Posterior vena cava (tissue), 2 donors: ENCODE measurements at regions not wholly inside any gene's neighbourhood (a gene's known extent, or its start where the extent isn't known, plus 50 kb on each side); places are given as distances from the start of the nearest gene placed in this dataset.
"Not testable (repeated sequence)": the region's sequence is repeated elsewhere in the genome, so short reads cannot be mapped to it uniquely, and the experiment has no call there.

ENCODE experiments used
- DNase-seq: peaks from one replicate; pipeline ENCODE4 v3.0.0-alpha.2; 2020; ENCODE audit warnings: low spot score
- intact Hi-C, 2 donors: fragments of 100-400 bp; cut with DNase I; formaldehyde crosslinking; loops; one replicate each; pipeline versions ENCODE4 v1.14.1 to v1.14.2; 2022 to 2023
- donor health status: DM: yes; HTN: yes; CAD: no.
- donor health status: DM: yes; HTN: yes; CAD: no.

GRCh38 chr2:222351035-222351434, 52.2 kb upstream of the PAX3 start:
- intact Hi-C loops, result no loop called here
- DNase-seq, result no peak

GRCh38 chr2:222352981-222353380, 54.2 kb upstream of the PAX3 start:
- no peak for DNase-seq
- intact Hi-C loops, result no loop called here

GRCh38 chr2:222353993-222354392, 55.2 kb upstream of the PAX3 start:
- DNase-seq, result no peak
- intact Hi-C loops, result no loop called here

GRCh38 chr2:222355860-222356259, 57.1 kb upstream of the PAX3 start:
- intact Hi-C loops, result no loop called here
- DNase-seq, result no peak

DNA sequence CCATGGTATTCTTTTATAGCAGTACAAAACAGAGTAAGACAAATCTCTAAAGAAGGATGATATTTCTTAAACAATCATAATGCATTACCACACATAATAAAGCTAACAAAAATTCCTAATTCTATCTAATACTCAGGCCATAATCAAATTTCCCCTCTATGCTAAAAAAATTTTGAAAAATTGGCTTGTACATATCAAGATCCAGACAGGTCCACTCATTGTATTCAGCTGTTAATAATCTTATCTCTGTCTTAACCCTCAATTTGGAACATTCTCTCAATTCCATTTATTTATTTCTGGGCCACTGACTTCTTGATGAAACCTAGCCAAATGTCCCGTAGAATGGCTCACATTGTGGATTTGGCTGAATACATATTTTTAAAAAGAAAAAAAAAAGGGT, 59.1 kb upstream of the PAX3 start:
- no peak for DNase-seq
- intact Hi-C loops, result no loop called here

GRCh38 chr2:222358876-222359275, 60.1 kb upstream of the PAX3 start:
- DNase-seq, result peak; percentile 80
- intact Hi-C loops, result no loop called here

DNA sequence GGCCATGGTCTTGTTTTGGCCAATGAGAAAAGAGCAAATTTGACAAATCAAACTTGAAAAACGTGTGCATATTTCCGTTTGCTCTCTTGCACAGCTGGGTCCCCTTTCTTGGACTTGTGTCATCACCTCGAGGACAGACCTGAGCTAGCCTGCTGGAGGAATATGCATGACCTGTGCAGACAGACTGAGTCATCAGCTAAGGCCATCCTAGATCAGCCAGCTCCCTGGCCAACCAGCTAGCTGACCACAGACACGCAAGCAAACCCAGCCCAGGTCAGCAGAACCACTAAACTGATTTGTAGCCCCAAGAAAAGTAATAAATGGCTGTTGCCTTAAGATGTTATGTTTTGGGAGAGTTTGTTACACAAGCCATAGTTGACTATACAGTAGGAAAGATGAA, 61.3 kb upstream of the PAX3 start:
- intact Hi-C loops, result loop anchor here in 1 of 2 donors (10.0 kb wide), 1 partner anchor 1535 kb away; no protein-coding TSS in a partner anchor
- no peak for DNase-seq

GRCh38 chr2:222360997-222361396, 62.2 kb upstream of the PAX3 start:
- DNase-seq, result no peak
- intact Hi-C loops, result loop anchor here in 1 of 2 donors (10.0 kb wide), 1 partner anchor 1534 kb away; no protein-coding TSS in a partner anchor

DNA sequence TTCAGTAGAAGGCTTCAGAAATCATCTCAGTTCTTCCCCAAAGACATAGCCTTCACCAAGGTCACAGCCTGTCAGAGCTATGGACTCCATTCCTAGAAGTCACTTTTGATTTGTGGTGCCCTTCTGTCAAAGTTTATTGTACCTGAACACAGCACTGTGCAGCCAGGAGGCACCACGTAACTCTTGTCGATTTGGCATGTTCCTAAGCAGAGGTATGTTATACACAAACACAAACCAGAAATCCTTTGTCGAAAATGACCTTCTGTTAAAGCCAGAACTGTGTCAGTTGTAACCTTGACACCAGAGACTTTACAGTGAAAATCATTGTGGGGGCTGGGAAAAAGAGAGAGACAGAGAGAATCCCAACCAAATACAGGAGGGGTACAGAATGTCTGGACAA, 62.6 kb upstream of the SGPP2 start:
- intact Hi-C loops, result loop anchor here in 1 of 2 donors (10.0 kb wide), 1 partner anchor 1533 kb away; no protein-coding TSS in a partner anchor
- no peak for DNase-seq

DNA sequence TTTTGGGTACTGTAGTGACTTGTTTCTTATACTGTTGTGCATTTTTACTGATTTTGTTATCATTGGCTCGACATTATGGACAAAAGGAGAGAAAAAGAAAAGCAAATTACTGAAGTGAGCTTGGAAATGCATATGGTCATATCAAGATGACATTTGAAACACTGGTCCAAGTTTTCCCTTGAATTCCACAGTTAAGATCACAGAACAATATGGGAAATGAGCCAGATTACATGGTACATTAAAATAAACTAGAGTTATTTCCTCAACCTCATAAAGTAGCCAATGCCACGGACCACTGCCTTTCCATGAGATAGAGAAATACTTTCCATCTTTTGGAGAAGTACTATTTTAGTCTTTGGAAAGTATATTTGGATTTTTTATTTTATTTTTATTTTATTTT, 62.0 kb upstream of the SGPP2 start:
- intact Hi-C loops, result loop anchor here in 1 of 2 donors (10.0 kb wide), 1 partner anchor 1532 kb away; no protein-coding TSS in a partner anchor
- no peak for DNase-seq

- DNase-seq, result no peak
- intact Hi-C loops, result loop anchor here in 1 of 2 donors (10.0 kb wide), 1 partner anchor 1530 kb away; no protein-coding TSS in a partner anchor
These were observed 60.0 kb upstream of the SGPP2 start for GRCh38 chr2:222364285-222364895.

- not testable (repeated sequence) for DNase-seq
- intact Hi-C loops, result loop anchor here in 1 of 2 donors (10.0 kb wide), 1 partner anchor 1527 kb away; no protein-coding TSS in a partner anchor
These were observed 56.1 kb upstream of the SGPP2 start for GRCh38 chr2:222368280-222368679.

GRCh38 chr2:222372993-222373392, 51.4 kb upstream of the SGPP2 start:
- intact Hi-C loops, result no loop called here

More at GRCh38 chr2:222372993-222373392, 51.4 kb upstream of the SGPP2 start:
- no peak for DNase-seq
